Colonic mucosa (tissue), 4 donors: ENCODE measurements at regions not wholly inside any gene's neighbourhood (a gene's known extent, or its start where the extent isn't known, plus 50 kb on each side); places are given as distances from the start of the nearest gene placed in this dataset.

Experiments
- DNase-seq: peaks from one replicate; pipeline ENCODE4 v3.0.0-alpha.2; 2020
- H3K27ac ChIP-seq: fragments of 200-600 bp; one replicate; pipeline ENCODE4 v1.8.0; 2021
- H3K27me3 ChIP-seq: fragments of 200-600 bp; one replicate; pipeline ENCODE4 v1.8.0; 2021
- H3K36me3 ChIP-seq: fragments of 200-600 bp; one replicate; pipeline ENCODE4 v1.8.0; 2021
- H3K4me1 ChIP-seq: fragments of 200-600 bp; one replicate; pipeline ENCODE4 v1.8.0; 2021; ENCODE audit warnings: mild to moderate bottlenecking
- H3K4me3 ChIP-seq: fragments of 200-600 bp; one replicate; pipeline ENCODE4 v1.8.0; 2021
- H3K9ac ChIP-seq, 2 donors: one replicate each; pipeline ENCODE4 v1.7.0; 2013; ENCODE audit warnings: control low read depth in 2 of 2, low read depth in 2 of 2, low read length in 2 of 2
- H3K9me3 ChIP-seq: fragments of 200-600 bp; one replicate; pipeline ENCODE4 v1.8.0; 2021
- CTCF ChIP-seq: fragments of 200-600 bp; IDR thresholded peaks from one replicate; pipeline ENCODE4 v1.8.0; 2022; ENCODE audit warnings: antibody characterized with exemption, mild to moderate bottlenecking
- intact Hi-C: fragments of 100-400 bp; cut with DNase I; formaldehyde crosslinking; loops from one replicate; pipeline ENCODE4 v1.14.1; 2022
- donor health status: healthy.
- donor health status: DM: no; HTN: no; CAD: no.
- donor health status: DM: no; HTN: no; CAD: no.

GRCh38 chr20:39424962-39425678, 463.0 kb downstream of the DHX35 start:
- intact Hi-C loops = no loop called here
- no peak for TF ChIP-seq CTCF
- H3K4me3 ChIP-seq = no peak overlapping the region
- no peaks in the 10 kb centered on the region for H3K9me3 ChIP-seq
- H3K27me3 ChIP-seq = no peaks in the 10 kb centered on the region
- no peak for DNase-seq
- no peaks in the 10 kb centered on the region for H3K4me1 ChIP-seq
- no peak overlapping the region for H3K9ac ChIP-seq
- no peaks in the 10 kb centered on the region for H3K36me3 ChIP-seq
- H3K27ac ChIP-seq = no peak overlapping the region

- Histone ChIP-seq H3K36me3 (no peaks in the 10 kb centered on the region), H3K27me3 (no peaks in the 10 kb centered on the region), H3K27ac (no peak overlapping the region), H3K9me3 (no peaks in the 10 kb centered on the region), H3K4me1 (no peaks in the 10 kb centered on the region), H3K9ac (no peak overlapping the region), H3K4me3 (no peak overlapping the region)
- intact Hi-C loops = no loop called here
- TF ChIP-seq CTCF = no peak
- no peak for DNase-seq
Measured at GRCh38 chr20:39421571-39422105, 459.5 kb downstream of the DHX35 start.

GRCh38 chr20:39412091-39412490, 449.9 kb downstream of the DHX35 start:
- H3K36me3 ChIP-seq = no peaks in the 10 kb centered on the region
- no peak overlapping the region for H3K9ac ChIP-seq
- TF ChIP-seq CTCF = no peak
- H3K27me3 ChIP-seq = no peaks in the 10 kb centered on the region
- no peaks in the 10 kb centered on the region for H3K4me1 ChIP-seq
- no peak overlapping the region for H3K4me3 ChIP-seq
- no peaks in the 10 kb centered on the region for H3K9me3 ChIP-seq
- H3K27ac ChIP-seq = no peak overlapping the region
- DNase-seq = no peak
- intact Hi-C loops = no loop called here

GRCh38 chr20:39399463-39399862, 437.3 kb downstream of the DHX35 start:
- H3K4me3 ChIP-seq = no peak overlapping the region
- H3K27ac ChIP-seq = no peak overlapping the region
- H3K27me3 ChIP-seq = no peaks in the 10 kb centered on the region
- H3K4me1 ChIP-seq = no peaks in the 10 kb centered on the region
- no peaks in the 10 kb centered on the region for H3K36me3 ChIP-seq
- TF ChIP-seq CTCF = no peak
- H3K9ac ChIP-seq = no peak overlapping the region
- intact Hi-C loops = no loop called here
- no peaks in the 10 kb centered on the region for H3K9me3 ChIP-seq
- DNase-seq = no peak

GRCh38 chr20:39398656-39399055, 436.5 kb downstream of the DHX35 start:
- no peak overlapping the region for H3K27ac ChIP-seq
- no peak for DNase-seq
- H3K4me1 ChIP-seq = no peaks in the 10 kb centered on the region
- no peak for TF ChIP-seq CTCF
- H3K9ac ChIP-seq = no peak overlapping the region
- intact Hi-C loops = no loop called here
- H3K36me3 ChIP-seq = no peaks in the 10 kb centered on the region
- no peak overlapping the region for H3K4me3 ChIP-seq
- no peaks in the 10 kb centered on the region for H3K9me3 ChIP-seq
- no peaks in the 10 kb centered on the region for H3K27me3 ChIP-seq
